GM21619 (cell line): ENCODE measurements at regions not wholly inside any gene's neighbourhood (a gene's known extent, or its start where the extent isn't known, plus 50 kb on each side); places are given as distances from the start of the nearest gene placed in this dataset.

Experiments
- ATAC-seq: cut with Tn5 transposase; IDR thresholded peaks from one replicate; pipeline ENCODE4 v1.9.1; 2021; ENCODE audit not compliant: unreplicated experiment

GRCh38 chr20:56828402-56828801, 199.3 kb downstream of the TFAP2C start:
- no peak for ATAC-seq

- ATAC-seq = no peak
Observed at GRCh38 chr20:56829788-56830385, 200.8 kb downstream of the TFAP2C start.

GRCh38 chr20:56831795-56832194, 202.7 kb downstream of the TFAP2C start:
- no peak for ATAC-seq

- ATAC-seq = no peak
Observed at GRCh38 chr20:56833427-56833826, 204.3 kb downstream of the TFAP2C start.

- no peak for ATAC-seq
Observed at GRCh38 chr20:56835829-56836550, 206.9 kb downstream of the TFAP2C start.

DNA sequence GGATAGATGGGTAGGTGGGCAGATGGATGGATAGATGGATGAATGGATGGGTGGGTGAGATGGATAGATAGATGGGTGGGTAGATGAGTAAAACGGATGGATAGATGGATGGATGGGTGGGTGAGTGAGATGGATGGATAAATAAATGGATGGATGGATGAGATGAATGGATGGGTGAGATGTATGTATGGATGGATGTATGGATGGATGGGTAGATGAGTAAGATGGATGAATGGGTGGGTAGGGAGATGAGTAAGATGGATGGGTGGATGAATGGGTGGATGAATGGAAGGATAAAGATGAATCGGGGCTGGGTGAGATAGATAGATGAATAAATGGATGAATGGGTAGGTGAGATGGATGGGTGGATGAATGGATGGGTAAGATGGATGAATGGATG, 210.1 kb downstream of the TFAP2C start:
- no peak for ATAC-seq

DNA sequence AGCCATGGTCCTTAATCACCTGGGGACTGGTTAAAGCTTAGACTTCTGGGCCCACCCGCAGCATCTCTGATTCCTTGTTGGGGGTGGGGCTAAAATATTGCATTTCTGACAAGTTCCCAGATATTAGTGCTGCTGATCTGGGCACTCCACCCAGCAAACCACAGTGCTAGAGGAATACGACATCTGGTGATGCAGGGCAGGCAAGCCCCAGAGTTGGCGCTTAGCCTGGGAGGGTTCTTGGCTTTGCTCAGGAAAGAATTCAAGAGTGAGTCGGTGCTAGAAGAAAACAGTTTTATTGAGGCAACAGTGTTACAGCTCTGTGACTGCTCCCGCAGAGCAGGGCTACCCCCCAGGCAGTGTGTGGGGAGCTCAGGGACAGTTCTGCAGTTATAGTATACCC, 210.7 kb downstream of the TFAP2C start:
- ATAC-seq = no peak

DNA sequence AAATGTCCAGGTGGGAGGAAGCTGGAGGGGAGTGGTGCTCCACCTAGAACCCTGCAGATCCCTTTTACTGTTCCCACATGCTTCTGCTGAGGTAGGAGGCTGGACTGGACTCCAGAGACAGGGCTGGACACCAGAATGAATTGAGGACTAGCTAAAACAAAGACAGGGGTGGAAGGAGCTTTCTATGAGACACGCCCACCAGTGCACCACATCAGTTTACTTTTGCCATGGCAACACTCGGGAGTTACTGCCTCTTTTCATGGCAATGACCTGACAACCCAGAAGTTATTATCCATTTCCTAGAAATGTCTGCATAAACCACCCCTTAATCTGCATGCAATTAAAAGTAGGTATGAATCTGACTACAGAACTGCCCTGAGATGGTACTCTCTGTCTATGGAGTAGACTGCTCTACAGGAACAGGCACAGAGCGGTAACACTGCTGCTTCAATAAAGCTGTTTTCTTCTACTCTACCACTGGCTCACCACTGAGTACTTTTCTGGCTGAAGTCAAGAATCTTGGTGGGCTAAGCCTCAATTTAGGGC, 211.7 kb downstream of the TFAP2C start:
- no peak for ATAC-seq

DNA sequence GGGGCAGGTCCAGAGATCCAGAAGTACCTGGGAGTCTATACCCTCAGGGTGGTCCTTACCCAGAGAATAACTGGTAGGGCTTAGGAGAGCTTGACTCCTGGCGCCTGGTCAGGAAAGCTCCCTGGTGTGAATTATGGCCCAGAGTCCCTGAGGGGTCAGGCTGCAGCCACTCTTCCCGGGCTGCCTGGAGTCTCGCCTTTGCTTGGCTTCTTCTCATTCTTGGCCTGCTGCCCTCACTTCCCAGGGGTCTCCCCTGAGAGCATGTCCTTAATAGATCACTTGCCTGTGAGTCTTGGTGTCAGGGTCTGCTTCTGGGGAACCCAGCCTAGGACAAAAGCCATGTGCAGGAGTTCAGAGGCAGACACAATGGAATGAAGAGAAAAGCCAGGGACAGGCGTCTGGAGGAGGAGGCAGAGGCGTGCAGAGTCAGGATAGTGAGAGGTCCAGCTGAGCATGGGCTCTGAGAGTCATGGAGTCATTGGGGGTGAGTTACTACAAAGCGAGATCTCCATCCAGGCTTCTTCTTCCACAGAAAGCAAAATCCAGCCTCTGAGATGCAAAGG, 212.3 kb downstream of the TFAP2C start:
- ATAC-seq = no peak

DNA sequence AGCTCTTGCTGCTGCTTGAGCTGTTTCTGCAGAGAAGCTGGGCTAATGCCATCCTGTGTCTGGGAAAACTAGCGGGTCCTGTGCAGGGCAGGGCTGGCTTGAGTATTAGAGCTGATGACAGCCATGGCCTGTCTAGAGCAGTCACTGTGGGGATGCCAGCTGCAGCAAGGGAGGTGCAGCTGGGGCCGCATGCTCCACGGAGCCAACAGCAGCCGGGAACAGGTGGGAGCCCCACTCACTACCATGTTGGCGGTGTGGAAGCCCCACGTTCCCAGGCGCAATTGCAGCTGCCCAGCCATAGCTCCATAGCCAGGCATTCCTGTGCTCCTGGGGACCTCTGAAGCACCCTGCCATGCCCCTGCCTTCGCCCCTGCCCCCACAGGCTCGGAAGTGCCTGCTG, 212.9 kb downstream of the TFAP2C start:
- no peak for ATAC-seq

DNA sequence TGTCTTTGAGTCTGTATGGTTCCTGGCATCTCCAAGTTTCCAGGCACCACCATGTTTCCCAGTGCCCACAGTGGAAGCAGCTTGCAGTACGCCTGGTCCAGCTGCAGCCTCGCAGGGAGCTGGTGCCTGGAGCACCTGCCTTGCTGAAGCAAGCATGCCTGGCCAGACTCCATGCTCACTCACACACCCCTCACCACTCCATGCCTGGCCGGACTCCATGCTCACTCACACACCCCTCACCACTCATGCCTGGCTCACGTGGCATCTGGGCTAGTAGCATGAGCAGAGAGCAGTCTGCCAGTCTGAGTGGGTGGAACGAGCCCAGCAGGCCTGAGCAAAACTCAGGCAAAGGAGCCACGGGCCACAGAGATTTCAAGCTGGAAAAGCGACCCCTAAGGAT, 214.3 kb downstream of the TFAP2C start:
- no peak for ATAC-seq

- ATAC-seq = no peak
Observed at GRCh38 chr20:56843817-56844216, 214.7 kb downstream of the TFAP2C start.

DNA sequence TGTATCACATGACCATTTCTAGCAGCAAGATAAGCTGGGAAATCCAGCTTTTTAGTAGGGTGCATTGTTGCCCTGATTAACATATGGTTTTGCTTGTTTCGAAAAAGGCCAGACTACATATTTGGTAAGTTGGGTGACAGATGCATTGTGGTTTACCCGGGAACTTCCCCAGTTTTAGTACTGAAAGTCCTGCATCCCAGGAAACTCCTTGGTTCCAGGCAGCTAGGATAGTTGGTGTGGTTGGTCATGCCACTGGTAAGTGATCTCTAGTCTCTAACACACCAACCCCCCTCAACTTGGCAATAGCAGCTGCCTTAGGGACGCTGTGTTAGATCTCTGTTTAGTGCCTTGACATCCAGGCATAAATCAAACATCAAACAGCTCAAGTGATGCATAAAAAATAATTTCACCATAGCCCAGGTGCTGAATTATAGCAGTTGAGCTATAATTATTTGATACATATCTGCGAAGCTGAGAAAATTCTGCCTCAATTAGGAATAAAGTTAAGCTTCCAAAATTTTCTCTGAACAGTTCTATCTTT, 216.5 kb downstream of the TFAP2C start:
- ATAC-seq = no peak

DNA sequence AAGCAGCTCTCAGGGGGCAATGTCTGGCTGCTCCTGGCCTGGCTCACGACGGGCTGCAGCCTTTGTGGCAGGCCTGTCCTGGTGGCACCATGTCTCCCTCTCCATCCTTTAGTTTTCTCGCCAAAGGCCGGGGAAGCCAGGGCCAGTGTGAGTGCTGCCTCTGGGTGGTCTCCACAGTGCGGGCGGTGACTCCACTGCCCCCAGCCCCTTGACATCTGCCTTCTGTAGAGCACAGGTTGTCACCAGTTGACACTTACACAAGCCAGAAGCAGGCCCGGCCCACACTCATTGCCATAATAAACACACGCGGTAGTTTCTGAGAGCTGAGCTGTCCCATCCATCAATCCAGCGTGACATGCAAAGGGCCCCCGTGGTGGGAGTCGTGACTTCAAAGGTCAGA, 219.5 kb downstream of the TFAP2C start:
- ATAC-seq = no peak

DNA sequence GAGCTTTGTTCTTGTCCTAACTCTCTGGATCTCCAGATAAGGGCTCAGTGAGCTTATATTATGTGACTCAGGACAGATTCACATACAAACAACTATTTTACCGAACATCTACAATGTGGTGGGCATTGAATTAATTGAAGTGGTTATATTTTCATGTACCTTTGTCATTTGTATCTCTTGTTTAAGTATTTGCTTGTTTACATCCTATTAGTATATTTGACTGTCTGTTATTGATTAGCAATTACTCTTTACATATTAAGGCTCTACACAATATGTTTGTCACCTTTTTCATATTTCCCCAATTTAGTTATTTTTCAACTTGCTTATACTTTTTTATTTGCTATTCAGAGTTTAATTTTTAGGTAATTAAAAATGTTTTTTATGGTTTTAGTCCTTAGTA, 222.4 kb downstream of the TFAP2C start:
- no peak for ATAC-seq

- ATAC-seq = no peak
Observed at GRCh38 chr20:56855708-56856107, 226.6 kb downstream of the TFAP2C start.

DNA sequence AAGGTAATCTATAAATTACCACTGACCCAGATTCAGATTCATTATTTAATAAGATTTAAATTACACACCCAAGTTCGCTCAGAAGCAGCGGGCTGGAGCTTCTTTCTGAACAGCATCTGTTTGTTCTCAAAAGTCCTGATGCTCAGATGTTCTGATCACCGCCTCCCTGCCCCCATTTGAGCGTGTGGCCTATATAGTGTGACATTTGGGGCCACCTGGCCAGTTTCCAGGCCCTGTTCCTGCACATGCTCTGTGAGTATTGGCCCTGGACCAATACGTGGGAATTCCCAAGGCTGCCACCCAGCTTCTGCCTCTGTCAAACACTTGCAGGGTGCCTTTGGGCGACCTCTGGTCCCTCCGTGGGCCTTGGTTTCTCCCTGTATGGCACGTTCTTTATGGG, 228.8 kb downstream of the TFAP2C start:
- ATAC-seq = no peak

GRCh38 chr20:56859039-56859800, 230.1 kb downstream of the TFAP2C start:
- ATAC-seq = no peak

DNA sequence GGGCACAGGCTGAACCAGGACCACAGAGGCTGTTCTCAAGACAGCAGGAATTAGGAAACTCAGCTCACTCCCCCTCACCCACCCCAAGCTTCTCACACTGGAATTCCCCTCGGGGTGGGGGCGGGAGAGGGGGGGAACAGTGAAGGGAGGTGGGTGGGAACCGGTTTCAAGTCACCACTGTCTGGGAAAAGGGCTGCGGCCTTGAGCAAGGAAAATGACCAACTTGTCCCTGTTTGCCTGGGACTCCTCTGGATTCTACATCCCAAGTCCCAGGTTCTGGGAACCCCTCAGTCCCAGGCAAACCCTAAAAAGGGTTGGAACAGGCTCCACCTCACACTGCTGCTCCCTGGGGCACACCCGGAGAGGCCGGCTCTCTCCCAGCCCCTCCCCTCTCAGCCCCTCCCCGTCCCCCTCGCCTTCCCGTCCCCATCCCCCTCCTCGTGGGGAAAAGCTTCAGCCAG, 230.7 kb downstream of the TFAP2C start:
- ATAC-seq = no peak

GRCh38 chr20:56860413-56860812, 231.3 kb downstream of the TFAP2C start:
- no peak for ATAC-seq

GRCh38 chr20:56861590-56861989, 232.5 kb downstream of the TFAP2C start:
- ATAC-seq = no peak
